Ovary (tissue), 7 donors: ENCODE measurements at regions not wholly inside any gene's neighbourhood (a gene's known extent, or its start where the extent isn't known, plus 50 kb on each side); places are given as distances from the start of the nearest gene placed in this dataset.

Source experiments
- DNase-seq, 5 donors: peaks; one replicate each; pipeline ENCODE4 v3.0.0-alpha.2; 2019 to 2020
- H3K27ac ChIP-seq, 2 donors: fragments of 200-600 bp; one replicate each; pipeline versions ENCODE4 v1.5.1 to v1.8.0; 2019 to 2022
- H3K27me3 ChIP-seq: fragments of 200-600 bp; one replicate; pipeline ENCODE4 v1.8.0; 2022
- H3K36me3 ChIP-seq: fragments of 200-600 bp; sonication (generic); one replicate; pipeline ENCODE4 v1.5.1; 2019
- H3K4me1 ChIP-seq: one replicate; pipeline ENCODE4 v1.8.1; 2013; ENCODE audit warnings: mild to moderate bottlenecking, moderate library complexity; ENCODE audit not compliant: insufficient read depth
- H3K4me3 ChIP-seq: fragments of 200-600 bp; sonication (generic); one replicate; pipeline ENCODE4 v1.5.1; 2017
- H3K9me3 ChIP-seq, 2 donors: fragments of 200-600 bp in 1 of 2; sonication (generic) in 1 of 2; one replicate each; pipeline versions ENCODE4 v1.5.1 to v1.8.1; 2013 to 2019; ENCODE audit warnings: mild to moderate bottlenecking in 1 of 2, moderate library complexity in 1 of 2
- EP300 ChIP-seq: sonication (generic); formaldehyde crosslinking; IDR thresholded peaks from one replicate; pipeline ENCODE4 v1.6.1; 2017; ENCODE audit warnings: antibody characterized with exemption
- POLR2A ChIP-seq: fragments of 450-650 bp; IDR thresholded peaks from one replicate; pipeline ENCODE4 v1.6.1; 2017; ENCODE audit warnings: antibody characterized with exemption, mild to moderate bottlenecking, moderate library complexity
- WGBS, 3 donors: extraction: QIAGEN DNeasy Blood & Tissue Kit in 1 of 3; methylation state at CpG; one replicate each; pipeline versions ENCODE4 v1.1.5 to v1.1.7; 2013 to 2017; 5-methylcytosine and 5-hydroxymethylcytosine counted together
- intact Hi-C, 4 donors: fragments of 100-400 bp; cut with DNase I; formaldehyde crosslinking; loops; one replicate each; pipeline versions ENCODE4 v1.11.0 to v1.15.1; 2022 to 2023
- TF ChIP-seq, protein P1 (sequence below), 3 donors: fragments of 450-650 bp in 2 of 3; fragments of 200-600 bp in 1 of 3; IDR thresholded peaks; one replicate each; pipeline versions ENCODE4 v1.5.1 to v1.8.0; 2016 to 2022; ENCODE audit warnings: antibody characterized with exemption in 3 of 3, mild to moderate bottlenecking in 1 of 3
- donor health status: DM: no; HTN: no; CAD: no; lungs with moderate emphysema.
- donor health status: DM: no; HTN: no; CAD: no.
- donor health status: Bipolar disorder and iron deficiency.
- donor health status: DM: no; HTN: no; CAD: no.
- donor health status: DM: yes; HTN: yes; CAD: no.

DNA sequence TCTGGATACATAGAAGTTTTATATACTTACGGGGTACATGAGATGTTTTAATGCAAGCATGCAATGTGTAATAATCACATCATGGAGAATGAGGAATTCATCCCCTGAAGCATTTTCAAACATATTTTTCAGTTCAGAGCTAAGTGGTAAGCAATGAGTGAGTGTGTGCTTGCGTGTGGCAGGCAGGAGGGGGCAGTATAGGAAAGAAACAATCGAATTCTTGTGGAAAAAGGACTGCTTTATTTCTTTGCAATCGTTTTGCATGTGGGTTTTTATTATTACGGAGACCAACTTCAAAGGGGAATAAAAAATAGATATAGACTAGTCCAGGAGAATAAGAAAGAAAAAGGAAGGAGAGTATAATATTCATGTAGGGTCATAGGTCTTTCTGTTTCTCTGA lies 271.6 kb downstream of the CHL1 start:
- no peaks in the 10 kb centered on the region for H3K9me3 ChIP-seq
- no peak overlapping the region for H3K27ac ChIP-seq
- TF ChIP-seq POLR2A (no peak), EP300 (no peak)
- TF ChIP-seq, protein P1, sequence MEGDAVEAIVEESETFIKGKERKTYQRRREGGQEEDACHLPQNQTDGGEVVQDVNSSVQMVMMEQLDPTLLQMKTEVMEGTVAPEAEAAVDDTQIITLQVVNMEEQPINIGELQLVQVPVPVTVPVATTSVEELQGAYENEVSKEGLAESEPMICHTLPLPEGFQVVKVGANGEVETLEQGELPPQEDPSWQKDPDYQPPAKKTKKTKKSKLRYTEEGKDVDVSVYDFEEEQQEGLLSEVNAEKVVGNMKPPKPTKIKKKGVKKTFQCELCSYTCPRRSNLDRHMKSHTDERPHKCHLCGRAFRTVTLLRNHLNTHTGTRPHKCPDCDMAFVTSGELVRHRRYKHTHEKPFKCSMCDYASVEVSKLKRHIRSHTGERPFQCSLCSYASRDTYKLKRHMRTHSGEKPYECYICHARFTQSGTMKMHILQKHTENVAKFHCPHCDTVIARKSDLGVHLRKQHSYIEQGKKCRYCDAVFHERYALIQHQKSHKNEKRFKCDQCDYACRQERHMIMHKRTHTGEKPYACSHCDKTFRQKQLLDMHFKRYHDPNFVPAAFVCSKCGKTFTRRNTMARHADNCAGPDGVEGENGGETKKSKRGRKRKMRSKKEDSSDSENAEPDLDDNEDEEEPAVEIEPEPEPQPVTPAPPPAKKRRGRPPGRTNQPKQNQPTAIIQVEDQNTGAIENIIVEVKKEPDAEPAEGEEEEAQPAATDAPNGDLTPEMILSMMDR (IDR thresholded peaks at IDR 0.05): no peak
- H3K4me3 ChIP-seq: no peak overlapping the region
- no peaks in the 10 kb centered on the region for H3K36me3 ChIP-seq
- intact Hi-C loops: no loop called here
- no peaks in the 10 kb centered on the region for H3K27me3 ChIP-seq
- 28 to 33% (median 29%) methylated on average over 5 of the region's 5 CpGs for WGBS, 3 donors
- DNase-seq: no peak
- no peaks in the 10 kb centered on the region for H3K4me1 ChIP-seq

DNA sequence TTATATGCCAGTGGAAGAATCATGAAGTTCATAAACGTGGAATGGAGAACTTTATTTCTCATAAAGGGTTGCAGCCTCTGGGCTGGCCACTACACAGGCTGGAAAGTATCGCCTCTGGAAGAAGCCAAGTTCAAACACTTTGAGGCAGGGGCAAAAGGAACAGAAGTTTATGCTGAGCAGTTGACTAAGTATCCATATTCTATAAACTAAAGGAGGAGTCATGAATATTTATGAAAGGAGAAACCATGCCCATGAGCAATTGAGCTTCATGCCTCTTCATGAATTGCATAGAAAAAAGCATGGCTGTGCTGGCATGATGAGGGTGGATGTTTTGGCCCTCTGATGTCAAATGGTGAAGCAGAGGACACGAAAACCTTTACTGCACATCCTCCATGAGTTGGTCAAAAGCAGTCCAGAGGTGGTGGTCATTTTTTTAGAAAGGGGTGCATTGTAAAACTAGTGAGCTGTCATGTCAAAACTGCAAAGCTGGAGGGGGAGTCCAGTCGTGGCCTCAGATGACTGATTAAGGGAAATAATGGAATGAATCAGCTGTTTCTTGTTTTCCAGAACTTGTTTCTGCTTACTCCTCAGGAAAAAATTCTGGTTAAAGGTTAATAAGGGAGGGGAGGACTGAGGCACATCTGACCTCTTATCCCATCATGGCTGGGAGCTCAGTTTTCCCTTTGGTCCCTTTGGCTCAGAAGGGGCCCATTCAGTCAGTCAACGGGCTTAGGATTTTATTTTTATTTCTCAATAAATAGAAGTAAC lies 276.7 kb downstream of the CHL1 start:
- Histone ChIP-seq H3K4me3 (no peak overlapping the region), H3K27me3 (no peaks in the 10 kb centered on the region), H3K36me3 (no peaks in the 10 kb centered on the region), H3K4me1 (no peaks in the 10 kb centered on the region), H3K9me3 (no peaks in the 10 kb centered on the region), H3K27ac (no peak overlapping the region)
- intact Hi-C loops: no loop called here
- DNase-seq: no peak
- 69 to 79% (median 77%) methylated on average over 5 of the region's 5 CpGs for WGBS, 3 donors
- TF ChIP-seq, protein P1 (IDR thresholded peaks at IDR 0.05): no peak
- TF ChIP-seq EP300: no peak
- no peak for TF ChIP-seq POLR2A

DNA sequence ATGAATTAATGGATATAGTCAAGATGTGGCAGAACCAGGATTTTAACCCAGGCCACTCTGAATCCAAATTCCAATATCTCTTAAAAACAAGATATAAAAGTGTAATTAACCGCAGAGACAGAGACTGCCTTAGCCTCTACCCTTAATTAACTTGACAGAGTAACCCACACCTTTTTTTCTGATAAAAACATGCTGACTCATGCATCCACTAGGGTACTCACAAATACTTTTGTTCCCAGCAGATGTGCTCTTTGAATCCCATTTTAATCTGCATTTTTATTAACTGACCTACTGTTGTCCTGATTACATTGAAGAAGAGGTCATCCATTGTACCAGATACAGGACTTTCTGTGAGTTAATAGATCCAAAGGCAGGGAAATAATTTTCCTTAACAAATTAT lies 278.3 kb downstream of the CHL1 start:
- TF ChIP-seq POLR2A: no peak
- TF ChIP-seq EP300: no peak
- TF ChIP-seq, protein P1 (IDR thresholded peaks at IDR 0.05): no peak
- Histone ChIP-seq H3K36me3 (no peaks in the 10 kb centered on the region), H3K9me3 (no peaks in the 10 kb centered on the region), H3K4me1 (no peaks in the 10 kb centered on the region), H3K27me3 (no peaks in the 10 kb centered on the region), H3K4me3 (no peak overlapping the region), H3K27ac (no peak overlapping the region)
- 87 to 98% (median 91%) methylated on average over 1 of the region's 1 CpG for WGBS, 3 donors
- intact Hi-C loops: no loop called here
- no peak for DNase-seq

DNA sequence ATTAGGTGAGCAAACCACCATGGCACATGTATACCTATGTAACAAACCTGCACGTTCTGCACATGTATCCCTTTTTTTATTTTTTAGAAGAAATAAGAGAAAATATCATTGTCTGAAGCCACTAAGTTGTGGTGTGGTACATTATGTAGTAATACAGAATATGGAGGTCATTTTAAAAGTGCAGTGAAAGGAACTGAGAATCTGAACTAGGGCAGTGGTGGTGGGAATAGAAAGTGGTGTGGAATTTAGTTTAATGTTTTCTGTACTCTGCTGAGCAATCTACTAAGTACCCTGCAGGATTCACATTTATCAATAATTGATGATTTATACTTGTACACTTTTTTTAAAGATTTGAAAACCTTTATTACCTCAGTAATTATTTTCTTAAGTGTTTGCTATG lies 283.5 kb downstream of the CHL1 start:
- WGBS, 3 donors: 75 to 91% (median 91%) methylated on average over 1 of the region's 1 CpG
- DNase-seq: no peak
- no peaks in the 10 kb centered on the region for H3K27me3 ChIP-seq
- H3K9me3 ChIP-seq: no peaks in the 10 kb centered on the region
- no peak overlapping the region for H3K27ac ChIP-seq
- no peaks in the 10 kb centered on the region for H3K36me3 ChIP-seq
- TF ChIP-seq POLR2A: no peak
- TF ChIP-seq, protein P1 (IDR thresholded peaks at IDR 0.05): no peak
- TF ChIP-seq EP300: no peak
- intact Hi-C loops: no loop called here
- no peak overlapping the region for H3K4me3 ChIP-seq
- no peaks in the 10 kb centered on the region for H3K4me1 ChIP-seq
